ENCODE measurements at regions not wholly inside any gene's neighbourhood (a gene's known extent, or its start where the extent isn't known, plus 50 kb on each side); places are given as distances from the start of the nearest gene placed in this dataset.

DNA sequence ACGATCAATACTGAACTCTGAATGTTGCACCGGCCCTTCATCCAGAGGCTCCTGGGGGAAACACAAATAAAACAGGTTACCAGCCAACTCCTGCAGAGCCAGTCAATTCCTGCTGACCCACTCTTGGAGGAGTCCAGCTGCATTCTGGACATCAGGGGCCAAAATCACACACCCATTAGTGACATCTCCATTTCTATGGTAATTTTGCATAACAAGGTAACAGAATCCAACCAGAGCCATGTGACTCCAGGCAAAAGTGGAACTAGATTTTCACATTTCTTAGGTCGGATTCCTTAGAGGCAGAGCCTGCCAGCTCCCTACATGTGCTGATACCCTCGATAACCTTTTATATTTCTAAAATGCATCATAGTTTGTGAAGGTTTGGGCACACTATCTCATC lies 119.2 kb upstream of the CTNNB1 start:
- intact Hi-C loops (cut with DNase I): no loop called here
- DNase-seq: no peak
- Histone ChIP-seq H3K4me3 (no peak overlapping the region), H3K27ac (no peak overlapping the region), H3K27me3 (ENCODE audit: low read depth) (no peaks in the 10 kb centered on the region), H3K36me3 (no peaks in the 10 kb centered on the region), H3K4me1 (no peaks in the 10 kb centered on the region), H3K9me3 (no peaks in the 10 kb centered on the region)
- ATAC-seq: no peak
- TF ChIP-seq, protein P1, sequence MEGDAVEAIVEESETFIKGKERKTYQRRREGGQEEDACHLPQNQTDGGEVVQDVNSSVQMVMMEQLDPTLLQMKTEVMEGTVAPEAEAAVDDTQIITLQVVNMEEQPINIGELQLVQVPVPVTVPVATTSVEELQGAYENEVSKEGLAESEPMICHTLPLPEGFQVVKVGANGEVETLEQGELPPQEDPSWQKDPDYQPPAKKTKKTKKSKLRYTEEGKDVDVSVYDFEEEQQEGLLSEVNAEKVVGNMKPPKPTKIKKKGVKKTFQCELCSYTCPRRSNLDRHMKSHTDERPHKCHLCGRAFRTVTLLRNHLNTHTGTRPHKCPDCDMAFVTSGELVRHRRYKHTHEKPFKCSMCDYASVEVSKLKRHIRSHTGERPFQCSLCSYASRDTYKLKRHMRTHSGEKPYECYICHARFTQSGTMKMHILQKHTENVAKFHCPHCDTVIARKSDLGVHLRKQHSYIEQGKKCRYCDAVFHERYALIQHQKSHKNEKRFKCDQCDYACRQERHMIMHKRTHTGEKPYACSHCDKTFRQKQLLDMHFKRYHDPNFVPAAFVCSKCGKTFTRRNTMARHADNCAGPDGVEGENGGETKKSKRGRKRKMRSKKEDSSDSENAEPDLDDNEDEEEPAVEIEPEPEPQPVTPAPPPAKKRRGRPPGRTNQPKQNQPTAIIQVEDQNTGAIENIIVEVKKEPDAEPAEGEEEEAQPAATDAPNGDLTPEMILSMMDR (IDR thresholded peaks at IDR 0.05): no peak

DNA sequence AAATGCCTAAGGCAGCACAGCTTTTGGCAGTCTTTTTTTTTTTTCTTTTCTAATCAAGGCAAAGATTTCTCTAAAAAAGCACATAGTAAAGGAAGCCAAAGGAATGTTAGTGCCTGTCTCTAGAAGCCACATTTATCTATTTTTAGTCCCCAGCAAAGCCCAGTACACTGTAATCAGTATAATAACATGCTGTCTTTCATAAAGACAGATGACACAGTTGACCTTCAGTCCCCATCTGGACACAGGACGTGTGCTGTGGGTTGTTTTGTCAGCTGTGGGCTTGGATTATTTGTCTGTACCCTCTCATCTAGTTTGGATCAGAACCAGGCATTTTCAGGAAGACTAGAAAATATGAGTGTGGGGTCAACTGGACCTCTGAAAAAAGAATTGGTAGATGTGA lies 110.4 kb upstream of the CTNNB1 start:
- ATAC-seq: no peak
- no peaks in the 10 kb centered on the region for H3K4me1 ChIP-seq
- H3K27me3 ChIP-seq (ENCODE audit: low read depth): no peaks in the 10 kb centered on the region
- TF ChIP-seq, protein P1 (IDR thresholded peaks at IDR 0.05): no peak
- no peak overlapping the region for H3K4me3 ChIP-seq
- intact Hi-C loops (cut with DNase I): no loop called here
- H3K27ac ChIP-seq: no peak overlapping the region
- H3K36me3 ChIP-seq: no peaks in the 10 kb centered on the region
- no peak for DNase-seq
- no peaks in the 10 kb centered on the region for H3K9me3 ChIP-seq

DNA sequence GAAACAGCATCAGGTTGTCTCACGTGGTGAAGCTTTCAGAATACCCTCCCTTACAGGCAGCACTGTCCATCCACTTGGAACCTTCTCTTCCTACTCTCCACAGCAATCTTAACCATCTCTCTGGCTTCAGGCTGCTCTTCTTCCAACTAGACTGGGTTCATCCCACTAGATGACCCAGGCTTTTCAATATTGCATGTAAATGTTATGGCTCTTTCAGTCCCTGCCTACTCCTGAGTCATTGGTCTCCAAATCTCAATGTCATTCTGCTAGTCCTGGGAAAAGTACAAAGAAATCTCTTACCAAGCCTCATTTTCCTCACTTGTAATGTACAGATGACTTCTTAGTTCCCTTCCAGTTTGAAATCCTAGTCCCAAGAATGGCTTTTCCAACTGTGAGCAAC lies 109.7 kb upstream of the CTNNB1 start:
- no peak for DNase-seq
- TF ChIP-seq, protein P1 (IDR thresholded peaks at IDR 0.05): no peak
- H3K27ac ChIP-seq: no peak overlapping the region
- no peaks in the 10 kb centered on the region for H3K4me1 ChIP-seq
- no peak overlapping the region for H3K4me3 ChIP-seq
- H3K36me3 ChIP-seq: no peaks in the 10 kb centered on the region
- no peaks in the 10 kb centered on the region for H3K27me3 ChIP-seq (ENCODE audit: low read depth)
- no peak for ATAC-seq
- intact Hi-C loops (cut with DNase I): no loop called here
- no peaks in the 10 kb centered on the region for H3K9me3 ChIP-seq

DNA sequence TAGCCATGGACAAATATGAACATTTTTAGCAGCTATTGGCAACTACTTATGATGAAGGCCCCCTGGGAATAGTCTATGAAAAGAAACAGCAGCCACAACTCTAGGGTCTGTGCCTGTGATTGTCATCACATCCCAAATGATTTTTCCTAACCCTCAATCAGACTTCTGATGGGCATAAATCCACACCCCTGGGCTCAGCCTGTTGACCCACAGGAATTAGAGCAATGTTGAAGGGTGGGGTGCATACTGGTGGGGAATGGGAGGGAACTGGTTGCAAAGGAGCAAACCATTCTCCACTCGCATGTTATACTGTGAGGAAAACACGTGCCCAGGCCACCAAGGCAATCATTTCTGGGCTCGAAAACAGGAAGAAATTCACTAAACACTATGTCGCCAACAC lies 106.5 kb upstream of the CTNNB1 start:
- Histone ChIP-seq H3K4me1 (no peaks in the 10 kb centered on the region), H3K4me3 (no peak overlapping the region), H3K36me3 (no peaks in the 10 kb centered on the region), H3K9me3 (no peaks in the 10 kb centered on the region), H3K27ac (no peak overlapping the region), H3K27me3 (ENCODE audit: low read depth) (no peaks in the 10 kb centered on the region)
- intact Hi-C loops (cut with DNase I): no loop called here
- no peak for ATAC-seq
- TF ChIP-seq, protein P1 (IDR thresholded peaks at IDR 0.05): no peak
- no peak for DNase-seq

DNA sequence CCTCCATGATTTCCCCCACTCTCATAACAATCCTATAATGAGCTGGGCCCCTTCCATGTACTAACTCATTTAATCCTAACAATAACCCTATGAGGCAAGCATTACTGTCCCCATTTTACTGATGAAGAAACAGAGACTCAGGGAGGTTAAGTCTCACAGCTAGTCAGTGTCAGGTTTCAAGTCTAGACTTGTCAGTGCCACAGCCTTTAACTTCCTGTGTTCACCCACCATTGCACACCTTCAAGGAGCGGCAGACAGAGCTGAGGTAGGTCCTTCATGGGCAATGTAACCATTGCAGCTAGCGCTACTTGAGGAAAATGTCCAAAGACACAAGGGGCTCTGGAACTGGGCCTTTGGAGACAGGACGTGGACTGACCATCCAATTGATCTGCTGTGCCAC lies 105.8 kb upstream of the CTNNB1 start:
- no peak for DNase-seq
- H3K27me3 ChIP-seq (ENCODE audit: low read depth): no peaks in the 10 kb centered on the region
- intact Hi-C loops (cut with DNase I): no loop called here
- no peak overlapping the region for H3K27ac ChIP-seq
- no peak for ATAC-seq
- H3K4me3 ChIP-seq: no peak overlapping the region
- H3K9me3 ChIP-seq: no peaks in the 10 kb centered on the region
- H3K36me3 ChIP-seq: no peaks in the 10 kb centered on the region
- TF ChIP-seq, protein P1 (IDR thresholded peaks at IDR 0.05): no peak
- H3K4me1 ChIP-seq: no peaks in the 10 kb centered on the region

DNA sequence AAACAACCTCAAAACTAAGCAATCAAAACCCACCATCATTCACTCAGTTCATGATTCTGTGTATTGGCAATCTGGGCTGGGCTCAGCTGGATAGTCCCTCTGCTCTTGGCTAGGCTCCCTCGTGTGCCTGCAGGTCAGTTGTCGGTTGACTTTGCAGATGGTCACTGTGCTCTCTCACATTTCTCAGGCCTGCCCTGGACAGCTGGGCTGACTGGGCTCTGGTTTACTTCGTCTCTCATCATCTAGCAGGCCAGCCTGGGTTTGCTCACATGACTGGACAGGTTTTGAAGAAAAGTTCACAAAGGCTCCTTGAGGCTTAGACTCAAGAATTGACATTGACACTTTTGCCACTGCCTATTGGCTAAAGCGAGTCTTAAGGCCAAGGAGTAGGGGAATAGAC lies 105.0 kb upstream of the CTNNB1 start:
- Histone ChIP-seq H3K36me3 (no peaks in the 10 kb centered on the region), H3K27me3 (ENCODE audit: low read depth) (no peaks in the 10 kb centered on the region), H3K4me3 (no peak overlapping the region), H3K9me3 (no peaks in the 10 kb centered on the region), H3K27ac (no peak overlapping the region), H3K4me1 (no peaks in the 10 kb centered on the region)
- TF ChIP-seq, protein P1 (IDR thresholded peaks at IDR 0.05): no peak
- intact Hi-C loops (cut with DNase I): no loop called here
- no peak for ATAC-seq
- DNase-seq: no peak
